H1 (cell line): ENCODE measurements at regions not wholly inside any gene's neighbourhood (a gene's known extent, or its start where the extent isn't known, plus 50 kb on each side); places are given as distances from the start of the nearest gene placed in this dataset.

Experiments used
- CTCF ChIA-PET: fragments of 300-600 bp; sonication (Branson Sonifier 250); formaldehyde crosslinking; loops from one replicate; lab custom pipeline; 2021; ENCODE audit not compliant: partially characterized antibody; lab: Charles Lee
- POLR2A ChIA-PET: fragments of 300-600 bp; sonication (Branson Sonifier 250); formaldehyde crosslinking; loops from one replicate; lab custom pipeline; 2021; ENCODE audit warnings: inconsistent platforms; ENCODE audit not compliant: partially characterized antibody; lab: Charles Lee
- DNase-seq, 2 experiments: peaks; one replicate each; pipeline versions ENCODE4 v3.0.0 to v3.0.0-alpha.2; 2010 to 2022; ENCODE audit warnings: low spot score in 2 of 2, low read depth in 1 of 2, mixed read lengths in 1 of 2
- FAIRE-seq: peaks from 2 replicates; lab custom pipeline; 2011; peaks lifted over from hg19 to GRCh38; lab: Jason Lieb, UNC
- H2AFZ ChIP-seq: 2 replicates; pipeline ENCODE4 v1.8.1; 2012; ENCODE audit warnings: low read length, inconsistent platforms
- H2AK5ac ChIP-seq: 2 replicates; pipeline ENCODE4 v1.6.1; 2013; ENCODE audit warnings: low read depth, low read length
- H2BK120ac ChIP-seq: replicated peaks from 2 replicates; pipeline ENCODE3; 2013; ENCODE audit warnings: low read depth, low read length, inconsistent platforms
- H2BK12ac ChIP-seq: 2 replicates; pipeline ENCODE4 v1.6.1; 2013; ENCODE audit warnings: low read depth, low read length
- H2BK15ac ChIP-seq: 2 replicates; pipeline ENCODE4 v1.6.1; 2013; ENCODE audit warnings: low read length
- H2BK20ac ChIP-seq: 2 replicates; pipeline ENCODE4 v1.6.1; 2013; ENCODE audit warnings: low read length
- H2BK5ac ChIP-seq: 2 replicates; pipeline ENCODE4 v1.6.1; 2013; ENCODE audit warnings: low read depth, low read length
- H3K14ac ChIP-seq: 2 replicates; pipeline ENCODE4 v1.6.1; 2013; ENCODE audit warnings: inconsistent platforms; ENCODE audit not compliant: insufficient read length
- H3K18ac ChIP-seq: 2 replicates; pipeline ENCODE4 v1.6.1; 2013; ENCODE audit warnings: low read length; ENCODE audit errors: extremely low read depth
- H3K23ac ChIP-seq: 2 replicates; pipeline ENCODE4 v1.6.1; 2013; ENCODE audit warnings: inconsistent platforms; ENCODE audit not compliant: insufficient read length
- H3K23me2 ChIP-seq: 2 replicates; pipeline ENCODE4 v1.6.1; 2013; ENCODE audit warnings: low read depth, low read length
- H3K27ac ChIP-seq: 2 replicates; pipeline ENCODE4 v1.6.1; 2011; ENCODE audit warnings: low read depth, low read length, inconsistent platforms
- H3K27me3 ChIP-seq, 4 experiments: replicated peaks in 1 of 4; 1 replicate in 1 of 4; 2 replicates in 3 of 4; pipeline versions ENCODE4 v1.6.1 to v1.8.1; 2011 to 2013; ENCODE audit warnings: low read length in 3 of 4, mild to moderate bottlenecking in 3 of 4, inconsistent platforms in 2 of 4, mixed read lengths in 2 of 4, moderate library complexity in 1 of 4; ENCODE audit not compliant: control insufficient read depth in 3 of 4, insufficient read depth in 3 of 4; ENCODE audit errors: extremely low read depth in 1 of 4
- H3K36me3 ChIP-seq, 4 experiments: 2 replicates each; pipeline versions ENCODE4 v1.6.1 to v1.8.1; 2011 to 2013; ENCODE audit warnings: mild to moderate bottlenecking in 4 of 4, low read length in 3 of 4, moderate library complexity in 2 of 4, control low read depth in 1 of 4, inconsistent platforms in 1 of 4; ENCODE audit not compliant: insufficient read depth in 4 of 4, control insufficient read depth in 2 of 4
- H3K4ac ChIP-seq: replicated peaks from 2 replicates; pipeline ENCODE3; 2013; ENCODE audit warnings: low read length, low read depth, mixed read lengths, inconsistent platforms; ENCODE audit not compliant: insufficient read length
- H3K4me1 ChIP-seq, 4 experiments: replicated peaks in 1 of 4; 1 replicate in 1 of 4; 2 replicates in 3 of 4; pipeline versions ENCODE4 v1.6.1 to v1.8.1; 2011 to 2013; ENCODE audit warnings: low read length in 3 of 4, inconsistent platforms in 2 of 4, mixed read lengths in 1 of 4; ENCODE audit not compliant: insufficient read depth in 4 of 4, control insufficient read depth in 3 of 4
- H3K4me2 ChIP-seq, 2 experiments: 2 replicates each; pipeline versions ENCODE4 v1.6.1 to v1.8.1; 2011 to 2013; ENCODE audit warnings: low read depth in 2 of 2, low read length in 2 of 2, control low read depth in 1 of 2, inconsistent platforms in 1 of 2, mild to moderate bottlenecking in 1 of 2; ENCODE audit not compliant: insufficient read depth in 1 of 2
- H3K4me3 ChIP-seq, 4 experiments: fragments of 200-600, 300-600 bp in 1 of 4; sonication (generic), shearing (Covaris generic), sonication (Bioruptor Twin) in 1 of 4; 2 replicates each; pipeline versions ENCODE4 v1.5.1 to v1.8.1; 2011 to 2016; ENCODE audit warnings: low read length in 4 of 4, low read depth in 3 of 4, control low read depth in 2 of 4, inconsistent platforms in 2 of 4, mild to moderate bottlenecking in 2 of 4, mixed read lengths in 1 of 4, moderate library complexity in 1 of 4; ENCODE audit not compliant: insufficient read depth in 2 of 4; ENCODE audit errors: extremely low read depth in 1 of 4
- H3K56ac ChIP-seq: replicated peaks from 2 replicates; pipeline ENCODE3; 2013; ENCODE audit warnings: low read depth, mild to moderate bottlenecking, mixed read lengths, low read length, inconsistent platforms; ENCODE audit not compliant: insufficient read length
- H3K79me1 ChIP-seq: 2 replicates; pipeline ENCODE4 v1.6.1; 2013; ENCODE audit warnings: low read depth, low read length, control low read depth
- H3K79me2 ChIP-seq, 2 experiments: 2 replicates each; pipeline versions ENCODE4 v1.6.1 to v1.8.1; 2012 to 2013; ENCODE audit warnings: low read length in 2 of 2, mild to moderate bottlenecking in 2 of 2, inconsistent platforms in 1 of 2; ENCODE audit not compliant: insufficient read depth in 2 of 2, control insufficient read depth in 1 of 2
- H3K9ac ChIP-seq, 4 experiments: replicated peaks in 1 of 4; 1 replicate in 1 of 4; 2 replicates in 3 of 4; pipeline versions ENCODE4 v1.6.1 to v1.8.1; 2011 to 2013; ENCODE audit warnings: low read depth in 3 of 4, low read length in 3 of 4, control low read depth in 2 of 4, mild to moderate bottlenecking in 2 of 4, moderate library complexity in 2 of 4, inconsistent platforms in 1 of 4; ENCODE audit errors: extremely low read depth in 1 of 4
- H3K9me3 ChIP-seq, 2 experiments: 2 replicates each; pipeline versions ENCODE4 v1.6.1 to v1.8.1; 2012 to 2013; ENCODE audit warnings: mild to moderate bottlenecking in 2 of 2, moderate library complexity in 2 of 2, control low read depth in 1 of 2, inconsistent platforms in 1 of 2, low read depth in 1 of 2, low read length in 1 of 2, mixed read lengths in 1 of 2; ENCODE audit not compliant: insufficient read depth in 2 of 2
- H4K20me1 ChIP-seq, 2 experiments: replicated peaks in 1 of 2; 2 replicates each; pipeline versions ENCODE3 to v1.8.1; 2011 to 2013; ENCODE audit warnings: inconsistent platforms in 2 of 2, low read length in 2 of 2, mild to moderate bottlenecking in 1 of 2; ENCODE audit not compliant: insufficient read depth in 2 of 2, control insufficient read depth in 1 of 2
- H4K5ac ChIP-seq: 2 replicates; pipeline ENCODE4 v1.6.1; 2013; ENCODE audit warnings: low read length, low read depth, mixed read lengths, inconsistent platforms; ENCODE audit not compliant: insufficient read length
- H4K8ac ChIP-seq: 2 replicates; pipeline ENCODE4 v1.8.0; 2013; ENCODE audit warnings: mild to moderate bottlenecking, moderate library complexity, low read length, inconsistent platforms; ENCODE audit not compliant: insufficient read depth; ENCODE audit errors: extremely low read depth
- H4K91ac ChIP-seq: replicated peaks from 2 replicates; pipeline ENCODE3; 2013; ENCODE audit warnings: low read length, mixed read lengths, inconsistent platforms; ENCODE audit not compliant: insufficient read length
- CEBPB ChIP-seq: IDR thresholded peaks from 2 replicates; pipeline ENCODE4 v1.6.1; 2012; ENCODE audit warnings: low read depth, low read length
- RBBP5 ChIP-seq: IDR thresholded peaks from 2 replicates; pipeline ENCODE4 v1.7.1; 2012; ENCODE audit warnings: low read depth, mild to moderate bottlenecking, inconsistent platforms, low read length, moderate library complexity, borderline replicate concordance
- WGBS, 2 experiments: shearing (Covaris generic) in 1 of 2; methylation state at CpG; one replicate each; pipeline versions ENCODE4 v1.1.6 to v1.1.7; 2013 to 2015; ENCODE audit warnings: low lambda C conversion rate in 2 of 2, mixed read lengths in 2 of 2, inconsistent platforms in 1 of 2, low coverage in 1 of 2, missing lambda C conversion rate in 1 of 2; ENCODE audit not compliant: insufficient replicate concordance in 2 of 2, insufficient coverage in 1 of 2, insufficient read length in 1 of 2; ENCODE audit errors: extremely low coverage in 1 of 2, missing lambda C conversion rate in 1 of 2; 5-methylcytosine and 5-hydroxymethylcytosine counted together

GRCh38 chr2:200235533-200235932 lies 71.0 kb upstream of the SPATS2L start:
- H4K91ac ChIP-seq: no peak overlapping the region
- H4K20me1 ChIP-seq: no peaks in the 10 kb centered on the region
- no peaks in the 10 kb centered on the region for H3K36me3 ChIP-seq
- CTCF ChIA-PET: interaction anchor here (1.7 kb wide), 1 partner anchor 250 kb away, joined by 5 read pairs; no protein-coding TSS in a partner anchor
- H2BK15ac ChIP-seq: no peak overlapping the region
- H3K23me2 ChIP-seq: no peaks in the 10 kb centered on the region
- WGBS, 2 experiments: 95% methylated on average over 1 of the region's 1 CpG; no CpG with 5 or more reads in 1 of the 2 experiments
- FAIRE-seq (no peak), DNase-seq (no peak)
- no peaks in the 10 kb centered on the region for H3K79me2 ChIP-seq
- H3K4me1 ChIP-seq: no peaks in the 10 kb centered on the region; a peak in 2 of 7 replicates
- H2AFZ ChIP-seq: no peak overlapping the region
- H3K23ac ChIP-seq: no peak overlapping the region
- no peak overlapping the region for H3K9ac ChIP-seq
- POLR2A ChIA-PET: interaction anchor here (0.9 kb wide), 1 partner anchor 62 kb away, joined by 3 read pairs; no protein-coding TSS in a partner anchor
- H2BK12ac ChIP-seq: no peak overlapping the region
- no peak overlapping the region for H2BK120ac ChIP-seq
- no peak overlapping the region for H3K14ac ChIP-seq
- H3K4me3 ChIP-seq: no peak overlapping the region
- H3K18ac ChIP-seq: no peak overlapping the region
- TF ChIP-seq CEBPB (peak; percentile 38; the same call in 1 of the 2 replicates), RBBP5 (no peak)
- no peaks in the 10 kb centered on the region for H3K27me3 ChIP-seq
- no peak overlapping the region for H4K8ac ChIP-seq
- H2BK20ac ChIP-seq: no peak overlapping the region
- no peak overlapping the region for H3K56ac ChIP-seq
- no peak overlapping the region for H3K4ac ChIP-seq
- no peak overlapping the region for H2AK5ac ChIP-seq
- no peaks in the 10 kb centered on the region for H3K9me3 ChIP-seq
- no peak overlapping the region for H4K5ac ChIP-seq
- no peak overlapping the region for H3K4me2 ChIP-seq
- no peak overlapping the region for H3K27ac ChIP-seq
- H3K79me1 ChIP-seq: no peaks in the 10 kb centered on the region
- H2BK5ac ChIP-seq: no peak overlapping the region
